ENCODE measurements at regions not wholly inside any gene's neighbourhood (a gene's known extent, or its start where the extent isn't known, plus 50 kb on each side); places are given as distances from the start of the nearest gene placed in this dataset.
"Not testable (repeated sequence)": the region's sequence is repeated elsewhere in the genome, so short reads cannot be mapped to it uniquely, and the experiment has no call there.

GRCh38 chr18:1778496-1779178 is 792.7 kb downstream of the METTL4 start:
- ChIA-PET CTCF (no interaction called here), POLR2A (no interaction called here)
- DNase-seq (ENCODE audit: extremely low spot score): no peak
- TF ChIP-seq TARDBP (IDR thresholded peaks at IDR 0.05): no peak
- TF ChIP-seq FOXA1 (IDR thresholded peaks at IDR 0.05): no peak
- no peak for TF ChIP-seq PKNOX1 (IDR thresholded peaks at IDR 0.05)
- no peak for TF ChIP-seq SP1 (IDR thresholded peaks at IDR 0.05)
- no peak for TF ChIP-seq NFRKB (IDR thresholded peaks at IDR 0.05)
- no peak for TF ChIP-seq L3MBTL2 (conservative IDR thresholded peaks at IDR 0.05)
- TF ChIP-seq CTBP1 (IDR thresholded peaks at IDR 0.05; ENCODE audit: borderline replicate concordance): no peak
- no peak for TF ChIP-seq BHLHE40 (IDR thresholded peaks at IDR 0.05; ENCODE audit: borderline replicate concordance)
- no peak for TF ChIP-seq ZNF384 (IDR thresholded peaks at IDR 0.05)
- no peak for TF ChIP-seq FOXM1 (IDR thresholded peaks at IDR 0.05; ENCODE audit: borderline replicate concordance)
- TF ChIP-seq ARNT (IDR thresholded peaks at IDR 0.05): no peak

GRCh38 chr18:1779587-1779986 is 791.7 kb downstream of the METTL4 start:
- no peak for TF ChIP-seq TARDBP (IDR thresholded peaks at IDR 0.05)
- no peak for TF ChIP-seq CTBP1 (IDR thresholded peaks at IDR 0.05; ENCODE audit: borderline replicate concordance)
- TF ChIP-seq BHLHE40 (IDR thresholded peaks at IDR 0.05; ENCODE audit: borderline replicate concordance): no peak
- TF ChIP-seq FOXK2 (IDR thresholded peaks at IDR 0.05): no peak
- TF ChIP-seq HDGF (IDR thresholded peaks at IDR 0.05; ENCODE audit: borderline replicate concordance): no peak
- no peak for TF ChIP-seq FOXA1 (IDR thresholded peaks at IDR 0.05)
- TF ChIP-seq SUZ12 (IDR thresholded peaks at IDR 0.05): no peak
- no peak for TF ChIP-seq FOXM1 (IDR thresholded peaks at IDR 0.05; ENCODE audit: borderline replicate concordance)
- TF ChIP-seq NFRKB (IDR thresholded peaks at IDR 0.05): no peak
- no peak for TF ChIP-seq PKNOX1 (IDR thresholded peaks at IDR 0.05)
- no peak for TF ChIP-seq L3MBTL2 (conservative IDR thresholded peaks at IDR 0.05)
- no peak for TF ChIP-seq ARNT (IDR thresholded peaks at IDR 0.05)
- no peak for TF ChIP-seq ELF4 (IDR thresholded peaks at IDR 0.05)
- ChIA-PET CTCF (no interaction called here), POLR2A (no interaction called here)
- DNase-seq (ENCODE audit: extremely low spot score): no peak

GRCh38 chr18:1784113-1784512 is 787.2 kb downstream of the METTL4 start:
- ChIA-PET CTCF (no interaction called here), POLR2A (no interaction called here)
- DNase-seq (ENCODE audit: extremely low spot score): no peak
- no peak for TF ChIP-seq ARNT (IDR thresholded peaks at IDR 0.05)
- no peak for TF ChIP-seq ELF4 (IDR thresholded peaks at IDR 0.05)
- no peak for TF ChIP-seq FOXA1 (IDR thresholded peaks at IDR 0.05)
- no peak for TF ChIP-seq ZNF384 (IDR thresholded peaks at IDR 0.05)
- no peak for TF ChIP-seq NFRKB (IDR thresholded peaks at IDR 0.05)
- TF ChIP-seq SUZ12 (IDR thresholded peaks at IDR 0.05): no peak
- no peak for TF ChIP-seq FOXK2 (IDR thresholded peaks at IDR 0.05)
- no peak for TF ChIP-seq TARDBP (IDR thresholded peaks at IDR 0.05)
- TF ChIP-seq LEF1 (IDR thresholded peaks at IDR 0.05; ENCODE audit: borderline replicate concordance): no peak
- no peak for TF ChIP-seq PKNOX1 (IDR thresholded peaks at IDR 0.05)

GRCh38 chr18:1785980-1786379 is 785.3 kb downstream of the METTL4 start:
- CTCF ChIA-PET; DNase-seq (ENCODE audit: extremely low spot score): not testable (repeated sequence)

GRCh38 chr18:1796636-1797035 is 774.7 kb downstream of the METTL4 start:
- TF ChIP-seq FOXM1 (IDR thresholded peaks at IDR 0.05; ENCODE audit: borderline replicate concordance) (no peak), NFRKB (IDR thresholded peaks at IDR 0.05) (no peak), FOXK2 (IDR thresholded peaks at IDR 0.05) (no peak)
- POLR2A ChIA-PET: no interaction called here
- no peak for DNase-seq (ENCODE audit: extremely low spot score)
- CTCF ChIA-PET: no interaction called here

More at GRCh38 chr18:1785980-1786379, 785.3 kb downstream of the METTL4 start:
- POLR2A ChIA-PET: not testable (repeated sequence)

GRCh38 chr18:1797235-1797634 is 774.1 kb downstream of the METTL4 start:
- ChIA-PET POLR2A (no interaction called here), CTCF (no interaction called here)
- no peak for DNase-seq (ENCODE audit: extremely low spot score)
- TF ChIP-seq FOXM1 (IDR thresholded peaks at IDR 0.05; ENCODE audit: borderline replicate concordance): no peak
- no peak for TF ChIP-seq SUZ12 (IDR thresholded peaks at IDR 0.05)
- no peak for TF ChIP-seq PKNOX1 (IDR thresholded peaks at IDR 0.05)
- TF ChIP-seq ARNT (IDR thresholded peaks at IDR 0.05): no peak
- TF ChIP-seq L3MBTL2 (conservative IDR thresholded peaks at IDR 0.05): no peak
- no peak for TF ChIP-seq ELF4 (IDR thresholded peaks at IDR 0.05)
- TF ChIP-seq NFRKB (IDR thresholded peaks at IDR 0.05): no peak
- no peak for TF ChIP-seq LEF1 (IDR thresholded peaks at IDR 0.05; ENCODE audit: borderline replicate concordance)
- TF ChIP-seq CTBP1 (IDR thresholded peaks at IDR 0.05; ENCODE audit: borderline replicate concordance): no peak
- no peak for TF ChIP-seq FOXK2 (IDR thresholded peaks at IDR 0.05)
- no peak for TF ChIP-seq FOXA1 (IDR thresholded peaks at IDR 0.05)
- TF ChIP-seq BHLHE40 (IDR thresholded peaks at IDR 0.05; ENCODE audit: borderline replicate concordance): no peak
- no peak for TF ChIP-seq ZNF384 (IDR thresholded peaks at IDR 0.05)
- TF ChIP-seq HDGF (IDR thresholded peaks at IDR 0.05; ENCODE audit: borderline replicate concordance): no peak
- TF ChIP-seq SP1 (IDR thresholded peaks at IDR 0.05): no peak

Data from HEK293T (cell line).